Kidney (tissue), 13 donors: ENCODE measurements at regions not wholly inside any gene's neighbourhood (a gene's known extent, or its start where the extent isn't known, plus 50 kb on each side); places are given as distances from the start of the nearest gene placed in this dataset.
A peak's percentile ranks its signal among the peaks of the same experiment; 100 is the strongest.

Experiments
- DNase-seq, 5 donors: peaks; one replicate each; pipeline ENCODE4 v3.0.0-alpha.2; 2013 to 2020
- FAIRE-seq: peaks from 2 replicates; lab custom pipeline; 2012; peaks lifted over from hg19 to GRCh38; lab: Jason Lieb, UNC
- H3K27ac ChIP-seq, 2 donors: one replicate each; pipeline ENCODE4 v1.7.0; 2013; ENCODE audit warnings: low read depth in 2 of 2, low read length in 2 of 2, inconsistent platforms in 1 of 2
- H3K27me3 ChIP-seq: one replicate; pipeline ENCODE4 v1.7.1; 2013; ENCODE audit warnings: low read length, inconsistent platforms; ENCODE audit not compliant: control insufficient read depth, insufficient read depth
- H3K36me3 ChIP-seq, 3 donors: one replicate each; pipeline versions ENCODE4 v1.7.0 to v1.7.1; 2013; ENCODE audit warnings: low read length in 3 of 3, control low read depth in 1 of 3, inconsistent platforms in 1 of 3; ENCODE audit not compliant: insufficient read depth in 3 of 3, control insufficient read depth in 2 of 3
- H3K4me1 ChIP-seq, 3 donors: one replicate each; pipeline versions ENCODE4 v1.7.0 to v1.7.1; 2013; ENCODE audit warnings: low read length in 3 of 3, inconsistent platforms in 1 of 3, low read depth in 1 of 3; ENCODE audit not compliant: control insufficient read depth in 2 of 3, insufficient read depth in 2 of 3
- H3K4me3 ChIP-seq, 3 donors: one replicate each; pipeline versions ENCODE4 v1.7.0 to v1.8.1; 2013; ENCODE audit warnings: low read length in 3 of 3, control low read depth in 1 of 3, inconsistent platforms in 1 of 3
- H3K9ac ChIP-seq, 3 donors: one replicate each; pipeline versions ENCODE4 v1.7.0 to v1.7.1; 2013; ENCODE audit warnings: low read length in 3 of 3, control low read depth in 1 of 3, inconsistent platforms in 1 of 3
- H3K9me3 ChIP-seq, 3 donors: one replicate each; pipeline versions ENCODE4 v1.7.0 to v1.7.1; 2013; ENCODE audit warnings: low read length in 3 of 3, control low read depth in 1 of 3, inconsistent platforms in 1 of 3; ENCODE audit not compliant: control insufficient read depth in 2 of 3, insufficient read depth in 1 of 3
- CTCF ChIP-seq: IDR thresholded peaks from 3 replicates; pipeline ENCODE4 v1.5.1; 2012; ENCODE audit warnings: mild to moderate bottlenecking, moderate library complexity, borderline replicate concordance; ENCODE audit not compliant: insufficient read depth; ENCODE audit errors: extremely low read depth
- intact Hi-C: fragments of 100-400 bp; cut with DNase I; formaldehyde crosslinking; loops from one replicate; pipeline ENCODE4 v1.11.1; 2022
- donor health status: control.
- donor health status: control.
- donor health status: control.
- donor health status: control.
- donor health status: control.
- donor health status: DM: yes; HTN: yes; CAD: no.
- donor health status: Normal renal cell carcinoma (clear cell type).

- H3K27ac ChIP-seq = no peak overlapping the region
- H3K4me1 ChIP-seq = peaks cover 0 to 2% (median 2%) of the 10 kb centered on the region in 3 donors
- intact Hi-C loops = no loop called here
- no peaks in the 10 kb centered on the region for H3K36me3 ChIP-seq
- FAIRE-seq (no peak), DNase-seq (peak in 2 of 5 donors; percentile 3 to 10)
- no peaks in the 10 kb centered on the region for H3K27me3 ChIP-seq
- H3K9me3 ChIP-seq = no peaks in the 10 kb centered on the region
- no peak overlapping the region for H3K9ac ChIP-seq
- H3K4me3 ChIP-seq = no peak overlapping the region
- no peak for TF ChIP-seq CTCF
Observed at GRCh38 chr11:71336176-71336995, 84.0 kb upstream of the SHANK2 start.

- intact Hi-C loops = no loop called here
- no peak for FAIRE-seq
- DNase-seq = peak in 3 of 5 donors; percentile 4 to 39 (median 10)
- no peak for TF ChIP-seq CTCF
- H3K27ac ChIP-seq = no peak overlapping the region
- H3K4me1 ChIP-seq = peaks cover 0 to 2% (median 2%) of the 10 kb centered on the region in 3 donors
- no peak overlapping the region for H3K4me3 ChIP-seq
- no peak overlapping the region for H3K9ac ChIP-seq
- no peaks in the 10 kb centered on the region for H3K9me3 ChIP-seq
- no peaks in the 10 kb centered on the region for H3K27me3 ChIP-seq
- H3K36me3 ChIP-seq = no peaks in the 10 kb centered on the region
Observed at GRCh38 chr11:71335371-71335770, 83.0 kb upstream of the SHANK2 start.

- no peaks in the 10 kb centered on the region for H3K36me3 ChIP-seq
- intact Hi-C loops = no loop called here
- H3K9me3 ChIP-seq = no peaks in the 10 kb centered on the region
- H3K9ac ChIP-seq = no peak overlapping the region
- peaks cover 0 to 1% (median 0%) of the 10 kb centered on the region in 3 donors for H3K4me1 ChIP-seq
- no peak for TF ChIP-seq CTCF
- H3K27me3 ChIP-seq = no peaks in the 10 kb centered on the region
- FAIRE-seq (no peak), DNase-seq (peak in 3 of 5 donors; percentile 3 to 43 (median 17))
- H3K4me3 ChIP-seq = no peak overlapping the region
- no peak overlapping the region for H3K27ac ChIP-seq
Observed at GRCh38 chr11:71334191-71334590, 81.8 kb upstream of the SHANK2 start.
